Hepatocyte (in vitro differentiated cells): ENCODE measurements at regions not wholly inside any gene's neighbourhood (a gene's known extent, or its start where the extent isn't known, plus 50 kb on each side); places are given as distances from the start of the nearest gene placed in this dataset.

Experiments
- CTCF ChIP-seq: fragments of 200-600 bp; sonication (generic); IDR thresholded peaks from 2 replicates; pipeline ENCODE4 v1.5.1; 2016; ENCODE audit warnings: antibody characterized with exemption, mild to moderate bottlenecking; ENCODE audit not compliant: poor library complexity
- EZH2 ChIP-seq: fragments of 200-600 bp; sonication (generic); IDR thresholded peaks from 2 replicates; pipeline ENCODE4 v1.6.1; 2016; ENCODE audit warnings: antibody characterized with exemption, mild to moderate bottlenecking, borderline replicate concordance

- no peak for TF ChIP-seq CTCF
- no peak for TF ChIP-seq EZH2
Measured at GRCh38 chr7:49714182-49714581, 59.3 kb upstream of the VWC2 start.
